Neural cell (in vitro differentiated cells): ENCODE measurements at regions not wholly inside any gene's neighbourhood (a gene's known extent, or its start where the extent isn't known, plus 50 kb on each side); places are given as distances from the start of the nearest gene placed in this dataset.

ENCODE experiments used
- H2AFZ ChIP-seq: fragments of 200-600, 300-800 bp; sonication (generic), shearing (Covaris generic); 2 replicates; pipeline ENCODE4 v1.6.0; 2014; ENCODE audit warnings: low read depth, mild to moderate bottlenecking, antibody characterized with exemption, low read length, moderate library complexity
- H3F3A ChIP-seq: fragments of 200-600 bp; shearing (Covaris generic); 2 replicates; pipeline ENCODE4 v1.6.1; 2016; ENCODE audit warnings: mild to moderate bottlenecking, moderate library complexity, mixed read lengths, antibody characterized with exemption, low read length; ENCODE audit not compliant: insufficient read depth, poor library complexity, severe bottlenecking
- H3K27ac ChIP-seq: fragments of 200-600, 300-800 bp; sonication (generic), shearing (Covaris generic); 2 replicates; pipeline ENCODE4 v1.5.1; 2014; ENCODE audit warnings: mild to moderate bottlenecking, low read length, moderate library complexity
- H3K27me3 ChIP-seq: fragments of 300-800, 200-600 bp; sonication (generic), shearing (Covaris generic); 2 replicates; pipeline ENCODE4 v1.6.0; 2014; ENCODE audit warnings: mild to moderate bottlenecking, low read depth, low read length, moderate library complexity; ENCODE audit not compliant: insufficient read depth
- H3K36me3 ChIP-seq: fragments of 300-800, 200-600 bp; sonication (generic), shearing (Covaris generic); 2 replicates; pipeline ENCODE4 v1.5.1; 2014; ENCODE audit warnings: mild to moderate bottlenecking, antibody characterized with exemption, low read length, moderate library complexity; ENCODE audit not compliant: insufficient read depth
- H3K4me2 ChIP-seq: fragments of 300-800, 200-600 bp; sonication (generic), shearing (Covaris generic); 2 replicates; pipeline ENCODE4 v1.6.0; 2014; ENCODE audit warnings: mild to moderate bottlenecking, low read length
- H3K4me3 ChIP-seq: fragments of 300-800, 200-600 bp; sonication (generic), shearing (Covaris generic); 2 replicates; pipeline ENCODE4 v1.5.1; 2014; ENCODE audit warnings: mild to moderate bottlenecking, low read length, moderate library complexity
- H3K79me2 ChIP-seq: fragments of 200-600 bp; shearing (Covaris generic); replicated peaks from 2 replicates; pipeline ENCODE4 v1.6.0; 2014; ENCODE audit warnings: mild to moderate bottlenecking, low read length, moderate library complexity; ENCODE audit not compliant: insufficient read depth
- H3K9ac ChIP-seq: fragments of 300-800, 200-600 bp; sonication (generic), shearing (Covaris generic); 2 replicates; pipeline ENCODE4 v1.6.1; 2016; ENCODE audit warnings: mild to moderate bottlenecking, low read length, mixed read lengths
- H3K9me2 ChIP-seq: fragments of 200-600 bp; shearing (Covaris generic); 2 replicates; pipeline ENCODE4 v1.6.1; 2016; ENCODE audit warnings: mild to moderate bottlenecking, low read length, mixed read lengths; ENCODE audit not compliant: insufficient read depth
- H3K9me3 ChIP-seq: fragments of 200-600, 300-800 bp; sonication (generic), shearing (Covaris generic); 2 replicates; pipeline ENCODE4 v1.6.1; 2016; ENCODE audit warnings: mild to moderate bottlenecking, mixed run types, low read length, moderate library complexity, mixed read lengths
- H4K20me1 ChIP-seq: fragments of 200-600 bp; shearing (Covaris generic); 2 replicates; pipeline ENCODE4 v1.6.1; 2016; ENCODE audit warnings: mild to moderate bottlenecking, mixed run types; ENCODE audit not compliant: insufficient read depth
- EP300 ChIP-seq: fragments of 450-650 bp; conservative IDR thresholded peaks from 2 replicates; pipeline ENCODE4 v1.6.1; 2014; ENCODE audit warnings: antibody characterized with exemption, mild to moderate bottlenecking, moderate library complexity; ENCODE audit not compliant: poor library complexity, severe bottlenecking
- EZH2 ChIP-seq: fragments of 200-600, 300-800 bp; shearing (Covaris generic), sonication (generic); IDR thresholded peaks from 2 replicates; pipeline ENCODE4 v1.6.1; 2014; ENCODE audit warnings: antibody characterized with exemption, low read length, borderline replicate concordance, mild to moderate bottlenecking; ENCODE audit not compliant: insufficient read depth, poor library complexity, severe bottlenecking
- MXI1 ChIP-seq: fragments of 450-650 bp; conservative IDR thresholded peaks from 2 replicates; pipeline ENCODE4 v1.6.1; 2014; ENCODE audit warnings: antibody characterized with exemption, mild to moderate bottlenecking; ENCODE audit not compliant: poor library complexity, severe bottlenecking
- POLR2AphosphoS5 ChIP-seq: IDR thresholded peaks from 2 replicates; pipeline ENCODE4 v1.6.1; 2012
- RAD21 ChIP-seq: fragments of 450-650 bp; conservative IDR thresholded peaks from 2 replicates; pipeline ENCODE4 v1.6.1; 2014; ENCODE audit warnings: antibody characterized with exemption, mild to moderate bottlenecking, moderate library complexity
- REST ChIP-seq: IDR thresholded peaks from 2 replicates; pipeline ENCODE4 v1.6.1; 2012; ENCODE audit warnings: borderline replicate concordance
- SMC3 ChIP-seq: fragments of 450-650 bp; conservative IDR thresholded peaks from 2 replicates; pipeline ENCODE4 v1.6.1; 2014; ENCODE audit warnings: antibody characterized with exemption, mild to moderate bottlenecking, moderate library complexity; ENCODE audit not compliant: poor library complexity
- TAF1 ChIP-seq: IDR thresholded peaks from 2 replicates; pipeline ENCODE4 v1.6.1; 2012; ENCODE audit warnings: low read depth
- TF ChIP-seq, protein P1 (sequence below): fragments of 450-650 bp; IDR thresholded peaks from 2 replicates; pipeline ENCODE4 v1.5.1; 2014; ENCODE audit warnings: antibody characterized with exemption, mild to moderate bottlenecking, moderate library complexity; ENCODE audit not compliant: poor library complexity, severe bottlenecking

GRCh38 chr1:232872284-232872683 lies 67.1 kb downstream of the MAP10 start:
- H3K79me2 ChIP-seq = no peaks in the 10 kb centered on the region
- no peaks in the 10 kb centered on the region for H3K9me3 ChIP-seq
- H3F3A ChIP-seq = no peaks in the 10 kb centered on the region
- H3K4me3 ChIP-seq = no peak overlapping the region
- no peak overlapping the region for H3K9ac ChIP-seq
- H3K27ac ChIP-seq = no peak overlapping the region
- no peak overlapping the region for H2AFZ ChIP-seq
- H3K27me3 ChIP-seq = no peaks in the 10 kb centered on the region
- H3K36me3 ChIP-seq = no peaks in the 10 kb centered on the region
- H3K4me2 ChIP-seq = no peak overlapping the region
- TF ChIP-seq TAF1 = no peak
- TF ChIP-seq EP300 = peak; percentile 44
- TF ChIP-seq EZH2 = no peak
- TF ChIP-seq MXI1 = no peak
- TF ChIP-seq RAD21 = no peak
- TF ChIP-seq REST = no peak
- no peak for TF ChIP-seq SMC3
- TF ChIP-seq, protein P1, sequence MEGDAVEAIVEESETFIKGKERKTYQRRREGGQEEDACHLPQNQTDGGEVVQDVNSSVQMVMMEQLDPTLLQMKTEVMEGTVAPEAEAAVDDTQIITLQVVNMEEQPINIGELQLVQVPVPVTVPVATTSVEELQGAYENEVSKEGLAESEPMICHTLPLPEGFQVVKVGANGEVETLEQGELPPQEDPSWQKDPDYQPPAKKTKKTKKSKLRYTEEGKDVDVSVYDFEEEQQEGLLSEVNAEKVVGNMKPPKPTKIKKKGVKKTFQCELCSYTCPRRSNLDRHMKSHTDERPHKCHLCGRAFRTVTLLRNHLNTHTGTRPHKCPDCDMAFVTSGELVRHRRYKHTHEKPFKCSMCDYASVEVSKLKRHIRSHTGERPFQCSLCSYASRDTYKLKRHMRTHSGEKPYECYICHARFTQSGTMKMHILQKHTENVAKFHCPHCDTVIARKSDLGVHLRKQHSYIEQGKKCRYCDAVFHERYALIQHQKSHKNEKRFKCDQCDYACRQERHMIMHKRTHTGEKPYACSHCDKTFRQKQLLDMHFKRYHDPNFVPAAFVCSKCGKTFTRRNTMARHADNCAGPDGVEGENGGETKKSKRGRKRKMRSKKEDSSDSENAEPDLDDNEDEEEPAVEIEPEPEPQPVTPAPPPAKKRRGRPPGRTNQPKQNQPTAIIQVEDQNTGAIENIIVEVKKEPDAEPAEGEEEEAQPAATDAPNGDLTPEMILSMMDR = no peak
- peak; percentile 58 for TF ChIP-seq POLR2AphosphoS5
- no peaks in the 10 kb centered on the region for H3K9me2 ChIP-seq
- H4K20me1 ChIP-seq = no peaks in the 10 kb centered on the region

DNA sequence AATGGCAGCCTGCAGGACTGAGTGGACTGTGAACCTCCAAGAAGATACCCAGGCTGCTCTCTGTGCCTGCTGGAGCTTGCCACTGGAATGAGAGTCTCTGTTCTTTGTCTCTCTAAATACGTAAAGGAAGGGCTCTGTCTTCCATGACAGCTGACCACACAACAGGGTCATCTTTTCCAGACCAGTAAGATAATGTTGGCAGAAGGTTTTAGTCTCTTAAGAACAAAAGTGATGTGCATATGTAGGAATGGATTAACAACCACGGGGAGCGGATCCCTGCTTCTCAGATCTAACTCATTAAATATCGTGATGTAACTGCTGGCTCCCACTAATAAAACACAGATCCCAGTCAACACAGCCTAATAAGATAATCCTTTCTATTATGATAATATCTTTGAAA lies 67.5 kb downstream of the MAP10 start:
- Histone ChIP-seq H3K27me3 (no peaks in the 10 kb centered on the region), H3K9ac (no peak overlapping the region), H3K4me2 (no peak overlapping the region), H3K4me3 (no peak overlapping the region), H3F3A (no peaks in the 10 kb centered on the region), H3K9me2 (no peaks in the 10 kb centered on the region), H3K27ac (no peak overlapping the region), H3K36me3 (no peaks in the 10 kb centered on the region), H3K79me2 (no peaks in the 10 kb centered on the region), H4K20me1 (no peaks in the 10 kb centered on the region), H2AFZ (no peak overlapping the region), H3K9me3 (no peaks in the 10 kb centered on the region)
- TF ChIP-seq, protein P1 = no peak
- TF ChIP-seq EZH2 = no peak
- no peak for TF ChIP-seq SMC3
- TF ChIP-seq RAD21 = no peak
- no peak for TF ChIP-seq MXI1
